IMR-90 (cell line): ENCODE measurements at regions not wholly inside any gene's neighbourhood (a gene's known extent, or its start where the extent isn't known, plus 50 kb on each side); places are given as distances from the start of the nearest gene placed in this dataset.

Experiments used
- ATAC-seq: fragments of 200-7000 bp; cut with Tn5 transposase; 2 replicates; pipeline ENCODE4 v1.9.1; 2020; ENCODE audit warnings: low read depth, mild to moderate bottlenecking, moderate library complexity
- BruUV-seq: library from RNA; stranded (reverse); fragments of 400-500 nt; replicated peaks from 2 replicates; lab custom pipeline; 2021; lab: Mats Ljungman, UMichigan
- CTCF ChIA-PET: fragments of 300-600 bp; formaldehyde crosslinking; extraction: SDS; loops from one replicate; lab custom pipeline; 2021; ENCODE audit warnings: antibody characterized with exemption; lab: Yijun Ruan, JAX
- POLR2A ChIA-PET: fragments of 300-600 bp; sonication (Branson Sonifier 250); formaldehyde crosslinking; loops from one replicate; lab custom pipeline; 2022; ENCODE audit warnings: antibody characterized with exemption; ENCODE audit not compliant: unreplicated experiment; lab: Charles Lee
- DNase-seq: peaks from one replicate; pipeline ENCODE4 v3.0.0; 2013
- H2AFZ ChIP-seq: replicated peaks from 2 replicates; pipeline ENCODE3; 2013; ENCODE audit warnings: low read length, mild to moderate bottlenecking; ENCODE audit not compliant: poor library complexity
- H2AK5ac ChIP-seq: 2 replicates; pipeline ENCODE4 v1.6.1; 2013; ENCODE audit warnings: low read depth, low read length, inconsistent platforms
- H2AK9ac ChIP-seq: replicated peaks from 2 replicates; pipeline ENCODE3; 2013; ENCODE audit warnings: mild to moderate bottlenecking, low read depth, low read length, moderate library complexity; ENCODE audit not compliant: poor library complexity
- H2BK120ac ChIP-seq: 2 replicates; pipeline ENCODE4 v1.6.1; 2013; ENCODE audit warnings: low read depth, low read length, inconsistent platforms
- H2BK15ac ChIP-seq: 3 replicates; pipeline ENCODE4 v1.6.1; 2013; ENCODE audit warnings: low read depth, low read length, inconsistent platforms
- H2BK20ac ChIP-seq: 2 replicates; pipeline ENCODE4 v1.6.1; 2013; ENCODE audit warnings: low read depth, mild to moderate bottlenecking, inconsistent platforms, low read length, moderate library complexity
- H2BK5ac ChIP-seq: 2 replicates; pipeline ENCODE4 v1.6.1; 2013; ENCODE audit warnings: mild to moderate bottlenecking, low read depth, low read length, inconsistent platforms; ENCODE audit not compliant: poor library complexity, severe bottlenecking
- H3K14ac ChIP-seq: replicated peaks from 2 replicates; pipeline ENCODE4 v1.6.1; 2013; ENCODE audit warnings: low read depth, low read length, inconsistent platforms
- H3K18ac ChIP-seq: 2 replicates; pipeline ENCODE4 v1.6.1; 2013; ENCODE audit warnings: low read depth, low read length, control low read depth
- H3K23ac ChIP-seq: 2 replicates; pipeline ENCODE4 v1.6.1; 2013; ENCODE audit warnings: low read depth, low read length, inconsistent platforms
- H3K27ac ChIP-seq: 2 replicates; pipeline ENCODE4 v1.5.1; 2013; ENCODE audit warnings: mild to moderate bottlenecking, control low read depth, low read length; ENCODE audit not compliant: insufficient read depth
- H3K27me3 ChIP-seq: 2 replicates; pipeline ENCODE4 v1.6.1; 2013; ENCODE audit warnings: low read length; ENCODE audit not compliant: control insufficient read depth, insufficient read depth
- H3K36me3 ChIP-seq: 2 replicates; pipeline ENCODE4 v1.6.1; 2013; ENCODE audit warnings: low read length, mixed read lengths; ENCODE audit not compliant: control insufficient read depth, insufficient read depth
- H3K4ac ChIP-seq: 2 replicates; pipeline ENCODE4 v1.6.1; 2013; ENCODE audit warnings: low read depth, low read length, inconsistent platforms
- H3K4me1 ChIP-seq: 2 replicates; pipeline ENCODE4 v1.6.1; 2013; ENCODE audit warnings: low read length, mixed read lengths; ENCODE audit not compliant: control insufficient read depth, insufficient read depth
- H3K4me2 ChIP-seq: 2 replicates; pipeline ENCODE4 v1.6.1; 2013; ENCODE audit warnings: low read depth, mild to moderate bottlenecking, control low read depth, low read length, moderate library complexity
- H3K4me3 ChIP-seq: 2 replicates; pipeline ENCODE4 v1.5.1; 2013; ENCODE audit warnings: low read depth, mild to moderate bottlenecking, control low read depth, low read length, moderate library complexity; ENCODE audit not compliant: insufficient read depth
- H3K56ac ChIP-seq: 2 replicates; pipeline ENCODE4 v1.6.1; 2013; ENCODE audit warnings: low read length, inconsistent platforms; ENCODE audit not compliant: insufficient read depth; ENCODE audit errors: extremely low read depth
- H3K79me1 ChIP-seq, 2 experiments: 2 replicates each; pipeline ENCODE4 v1.6.1; 2013; ENCODE audit warnings: low read length in 2 of 2, inconsistent platforms in 1 of 2, low read depth in 1 of 2
- H3K9ac ChIP-seq: 2 replicates; pipeline ENCODE4 v1.6.1; 2013; ENCODE audit warnings: low read depth, low read length, control low read depth
- H3K9me1 ChIP-seq: 2 replicates; pipeline ENCODE4 v1.6.1; 2013; ENCODE audit warnings: low read length, inconsistent platforms; ENCODE audit not compliant: insufficient read depth
- H3K9me3 ChIP-seq: 2 replicates; pipeline ENCODE4 v1.6.1; 2013; ENCODE audit warnings: low read length; ENCODE audit not compliant: control insufficient read depth, insufficient read depth
- H4K20me1 ChIP-seq: 2 replicates; pipeline ENCODE4 v1.6.1; 2013; ENCODE audit warnings: low read length, inconsistent platforms; ENCODE audit not compliant: insufficient read depth
- H4K5ac ChIP-seq: 2 replicates; pipeline ENCODE4 v1.6.1; 2013; ENCODE audit warnings: mild to moderate bottlenecking, low read depth, low read length, control low read depth
- H4K8ac ChIP-seq, 2 experiments: 2 replicates each; pipeline ENCODE4 v1.6.1; 2013; ENCODE audit warnings: low read depth in 2 of 2, low read length in 2 of 2, control low read depth in 1 of 2, inconsistent platforms in 1 of 2
- H4K91ac ChIP-seq: 2 replicates; pipeline ENCODE4 v1.6.1; 2013; ENCODE audit warnings: low read depth, low read length, inconsistent platforms; ENCODE audit not compliant: insufficient read depth
- BHLHE40 ChIP-seq: fragments of 150-350 bp; IDR thresholded peaks from 2 replicates; pipeline ENCODE4 v1.6.1; 2016; ENCODE audit warnings: mild to moderate bottlenecking, low read depth, low read length
- CHD1 ChIP-seq: IDR thresholded peaks from 2 replicates; pipeline ENCODE4 v1.6.1; 2012; ENCODE audit warnings: low read depth, low read length, improper control_type of control experiment
- CTCF ChIP-seq: conservative IDR thresholded peaks from 2 replicates; pipeline ENCODE4 v1.5.1; 2012; ENCODE audit warnings: mild to moderate bottlenecking, low read depth, low read length, improper control_type of control experiment
- MAFK ChIP-seq: IDR thresholded peaks from 2 replicates; pipeline ENCODE4 v1.6.1; 2012; ENCODE audit warnings: low read depth, low read length, improper control_type of control experiment
- RCOR1 ChIP-seq: IDR thresholded peaks from 2 replicates; pipeline ENCODE4 v1.6.1; 2012; ENCODE audit warnings: mild to moderate bottlenecking, low read length, improper control_type of control experiment; ENCODE audit not compliant: insufficient replicate concordance
- WGBS, 2 experiments: methylation state at CpG; one replicate each; pipeline versions ENCODE4 v1.1.5 to v1.1.7; 2013; ENCODE audit warnings: missing lambda C conversion rate in 2 of 2; ENCODE audit not compliant: insufficient read length in 1 of 2; ENCODE audit errors: extremely low coverage in 2 of 2; 5-methylcytosine and 5-hydroxymethylcytosine counted together
- dilution Hi-C: fragments of 300-500 bp; cut with HindIII; formaldehyde crosslinking; loops from one replicate; pipeline ENCODE4 v1.14.3; 2018; ENCODE audit warnings: low sequenced_read_pairs; ENCODE audit not compliant: unreplicated experiment
- in situ Hi-C: fragments of 300-500 bp; cut with MboI; formaldehyde crosslinking; loops from 3 replicates; pipeline ENCODE4 v1.14.3; 2019; ENCODE audit warnings: low sequenced_read_pairs, inconsistent platforms, mixed read lengths
- intact Hi-C: fragments of 100-400 bp; cut with micrococcal nuclease; formaldehyde crosslinking; loops from 2 replicates; pipeline ENCODE4 v1.10.0; 2022

DNA sequence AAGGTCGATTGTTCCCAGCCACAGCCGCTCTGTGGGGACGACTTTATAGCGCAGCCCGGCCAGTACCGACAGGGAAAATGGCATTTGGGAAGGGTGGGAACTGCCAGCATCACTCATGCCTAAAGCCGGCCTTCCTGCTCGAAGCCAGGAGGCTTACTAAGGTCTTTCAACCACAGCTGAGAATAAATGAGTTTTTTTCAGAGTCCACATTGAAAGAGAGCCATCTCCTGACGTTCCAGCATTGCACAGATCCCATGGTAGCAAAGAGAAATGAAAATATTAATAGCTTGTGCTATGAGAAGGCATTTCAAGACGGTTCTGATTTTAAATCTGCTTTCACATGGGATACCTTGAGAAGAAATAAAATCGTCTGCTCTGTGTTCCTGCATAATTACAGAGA is 230.2 kb upstream of the IGF1R start:
- dilution Hi-C loops, result no loop called here
- H4K8ac ChIP-seq, result no peak overlapping the region
- no peaks in the 10 kb centered on the region; the same call in 1 of the 2 replicates for H3K4me1 ChIP-seq
- no peaks in the 10 kb centered on the region for H3K9me3 ChIP-seq
- no peak overlapping the region for H3K4ac ChIP-seq
- no peak overlapping the region for H3K27ac ChIP-seq
- H2BK15ac ChIP-seq, result no peak overlapping the region
- no peak overlapping the region for H2AK5ac ChIP-seq
- BruUV-seq, result no TSS peak
- no peak overlapping the region for H3K56ac ChIP-seq
- no peak overlapping the region for H2BK20ac ChIP-seq
- ATAC-seq (no peak), DNase-seq (no peak)
- H3K36me3 ChIP-seq, result no peaks in the 10 kb centered on the region
- in situ Hi-C loops, result no loop called here
- no peaks in the 10 kb centered on the region for H3K79me1 ChIP-seq
- H4K20me1 ChIP-seq, result no peaks in the 10 kb centered on the region; the same call in 1 of the 2 replicates
- H4K5ac ChIP-seq, result no peak overlapping the region
- no peak overlapping the region for H2AFZ ChIP-seq
- no peaks in the 10 kb centered on the region for H3K9me1 ChIP-seq
- intact Hi-C loops, result no loop called here
- no peak overlapping the region for H3K18ac ChIP-seq
- H3K4me3 ChIP-seq, result no peak overlapping the region
- peaks cover 30% of the 10 kb centered on the region for H3K27me3 ChIP-seq
- H2BK5ac ChIP-seq, result no peak overlapping the region
- H2AK9ac ChIP-seq, result no peak overlapping the region
- POLR2A ChIA-PET, result no interaction called here
- no peak overlapping the region for H3K23ac ChIP-seq
- no peak overlapping the region for H2BK120ac ChIP-seq
- 71% methylated on average over 7 of the region's 11 CpGs; no CpG with 5 or more reads in 1 of the 2 experiments for WGBS, 2 experiments
- CTCF ChIA-PET, result no interaction called here
- no peak overlapping the region for H3K4me2 ChIP-seq
- no peak overlapping the region for H3K9ac ChIP-seq
- TF ChIP-seq BHLHE40 (no peak), CTCF (no peak), RCOR1 (no peak), CHD1 (no peak), MAFK (no peak)
- H3K14ac ChIP-seq, result no peak overlapping the region
- H4K91ac ChIP-seq, result no peak overlapping the region
